ENCODE measurements at regions not wholly inside any gene's neighbourhood (a gene's known extent, or its start where the extent isn't known, plus 50 kb on each side); places are given as distances from the start of the nearest gene placed in this dataset.

GRCh38 chr10:100645613-100646392 is 99.6 kb upstream of the PAX2 start:
- no peak for TF ChIP-seq U2AF2 (IDR thresholded peaks at IDR 0.05; ENCODE audit: low read depth, low read length)
- TF ChIP-seq ZNF792 (CRISPR knock-in tag; IDR thresholded peaks at IDR 0.05): no peak
- TF ChIP-seq HDAC2 (CRISPR knock-in tag; IDR thresholded peaks at IDR 0.05): no peak
- no peak for TF ChIP-seq PHF8 (CRISPR knock-in tag; IDR thresholded peaks at IDR 0.05)
- TF ChIP-seq CTCF (CRISPR knock-in tag; IDR thresholded peaks at IDR 0.05): no peak

Measured in HepG2 (cell line).